ENCODE measurements at regions not wholly inside any gene's neighbourhood (a gene's known extent, or its start where the extent isn't known, plus 50 kb on each side); places are given as distances from the start of the nearest gene placed in this dataset.

GRCh38 chr2:134189009-134189720 lies 64.7 kb upstream of the MGAT5 start:
- H4K20me1 ChIP-seq (ENCODE audit: insufficient read depth, low read length, poor library complexity, severe bottlenecking): peaks cover 10% of the 10 kb centered on the region
- no peaks in the 10 kb centered on the region for H3K27me3 ChIP-seq (ENCODE audit: insufficient read depth, low read length, poor library complexity, severe bottlenecking)
- H3K9me2 ChIP-seq (replicated peaks; ENCODE audit: low read depth, low read length): no peaks in the 10 kb centered on the region
- no peak overlapping the region for H2AFZ ChIP-seq (ENCODE audit: low read length)
- no peak overlapping the region for H3K9ac ChIP-seq (ENCODE audit: low read depth, low read length, poor library complexity, severe bottlenecking)
- H3K36me3 ChIP-seq (ENCODE audit: insufficient read depth, low read length): no peaks in the 10 kb centered on the region; the same call in 1 of the 2 replicates
- no peak overlapping the region for H3K4me3 ChIP-seq (ENCODE audit: low read length, poor library complexity, severe bottlenecking)
- TF ChIP-seq EZH2phosphoT487 (IDR thresholded peaks at IDR 0.05; ENCODE audit: borderline replicate concordance): no peak
- TF ChIP-seq CTCF (conservative IDR thresholded peaks at IDR 0.05; ENCODE audit: low read length): no peak
- no peaks in the 10 kb centered on the region for H3K4me1 ChIP-seq (ENCODE audit: insufficient read depth, low read length, poor library complexity, severe bottlenecking)
- H3K9me3 ChIP-seq (ENCODE audit: insufficient read depth, low read depth, low read length): no peaks in the 10 kb centered on the region
- H3K79me2 ChIP-seq (ENCODE audit: insufficient read depth, low read length): peaks cover 84% of the 10 kb centered on the region
- no peak overlapping the region for H3K4me2 ChIP-seq (ENCODE audit: low read depth, low read length, poor library complexity, severe bottlenecking)
- no peaks in the 10 kb centered on the region for H3F3A ChIP-seq (ENCODE audit: low read depth)

- Histone ChIP-seq H3K27me3 (ENCODE audit: insufficient read depth, low read length, poor library complexity, severe bottlenecking) (no peaks in the 10 kb centered on the region), H3K4me3 (ENCODE audit: low read length, poor library complexity, severe bottlenecking) (no peak overlapping the region), H4K20me1 (ENCODE audit: insufficient read depth, low read length, poor library complexity, severe bottlenecking) (peaks cover 10% of the 10 kb centered on the region), H3K9me3 (ENCODE audit: insufficient read depth, low read depth, low read length) (no peaks in the 10 kb centered on the region), H3K4me2 (ENCODE audit: low read depth, low read length, poor library complexity, severe bottlenecking) (no peak overlapping the region), H2AFZ (ENCODE audit: low read length) (no peak overlapping the region), H3F3A (ENCODE audit: low read depth) (no peaks in the 10 kb centered on the region), H3K9ac (ENCODE audit: low read depth, low read length, poor library complexity, severe bottlenecking) (no peak overlapping the region), H3K4me1 (ENCODE audit: insufficient read depth, low read length, poor library complexity, severe bottlenecking) (no peaks in the 10 kb centered on the region), H3K79me2 (ENCODE audit: insufficient read depth, low read length) (peaks cover 84% of the 10 kb centered on the region), H3K9me2 (replicated peaks; ENCODE audit: low read depth, low read length) (no peaks in the 10 kb centered on the region), H3K36me3 (ENCODE audit: insufficient read depth, low read length) (no peaks in the 10 kb centered on the region)
- TF ChIP-seq CTCF (conservative IDR thresholded peaks at IDR 0.05; ENCODE audit: low read length): no peak
- no peak for TF ChIP-seq EZH2phosphoT487 (IDR thresholded peaks at IDR 0.05; ENCODE audit: borderline replicate concordance)
These were observed 63.6 kb upstream of the MGAT5 start for GRCh38 chr2:134190062-134190806.

- H3K4me3 ChIP-seq (ENCODE audit: low read length, poor library complexity, severe bottlenecking): no peak overlapping the region
- peaks cover 10% of the 10 kb centered on the region for H4K20me1 ChIP-seq (ENCODE audit: insufficient read depth, low read length, poor library complexity, severe bottlenecking)
- no peak overlapping the region for H2AFZ ChIP-seq (ENCODE audit: low read length)
- H3K79me2 ChIP-seq (ENCODE audit: insufficient read depth, low read length): peaks cover 84% of the 10 kb centered on the region
- no peaks in the 10 kb centered on the region for H3K9me3 ChIP-seq (ENCODE audit: insufficient read depth, low read depth, low read length)
- TF ChIP-seq EZH2phosphoT487 (IDR thresholded peaks at IDR 0.05; ENCODE audit: borderline replicate concordance) (no peak), CTCF (conservative IDR thresholded peaks at IDR 0.05; ENCODE audit: low read length) (no peak)
- no peaks in the 10 kb centered on the region for H3K9me2 ChIP-seq (replicated peaks; ENCODE audit: low read depth, low read length)
- H3F3A ChIP-seq (ENCODE audit: low read depth): no peaks in the 10 kb centered on the region
- H3K36me3 ChIP-seq (ENCODE audit: insufficient read depth, low read length): no peaks in the 10 kb centered on the region
- no peak overlapping the region for H3K9ac ChIP-seq (ENCODE audit: low read depth, low read length, poor library complexity, severe bottlenecking)
- no peaks in the 10 kb centered on the region for H3K4me1 ChIP-seq (ENCODE audit: insufficient read depth, low read length, poor library complexity, severe bottlenecking)
- no peak overlapping the region for H3K4me2 ChIP-seq (ENCODE audit: low read depth, low read length, poor library complexity, severe bottlenecking)
- no peaks in the 10 kb centered on the region for H3K27me3 ChIP-seq (ENCODE audit: insufficient read depth, low read length, poor library complexity, severe bottlenecking)
These were observed 63.1 kb upstream of the MGAT5 start for GRCh38 chr2:134190807-134191203.

Data from Loucy (cell line).